ENCODE measurements at regions not wholly inside any gene's neighbourhood (a gene's known extent, or its start where the extent isn't known, plus 50 kb on each side); places are given as distances from the start of the nearest gene placed in this dataset.

GRCh38 chr5:124180875-124181461 lies 565.5 kb downstream of the ZNF608 start:
- Histone ChIP-seq H3K9ac (ENCODE audit: low read depth in 1 of 2, low read length in 2 of 2) (no peak overlapping the region), H3K4me3 (ENCODE audit: low read depth in 1 of 3, low read length in 3 of 3) (no peak overlapping the region), H3K27ac (ENCODE audit: low read depth in 1 of 2, low read length in 2 of 2) (no peak overlapping the region), H3K27me3 (ENCODE audit: control insufficient read depth in 4 of 4, insufficient read depth in 4 of 4, low read length in 3 of 4) (peaks cover 0 to 3% (median 0%) of the 10 kb centered on the region in 4 donors), H3K36me3 (ENCODE audit: control insufficient read depth in 4 of 4, insufficient read depth in 3 of 4, low read depth in 1 of 4, low read length in 3 of 4) (no peaks in the 10 kb centered on the region), H3K4me1 (ENCODE audit: control insufficient read depth in 4 of 4, insufficient read depth in 4 of 4, low read length in 3 of 4) (no peaks in the 10 kb centered on the region), H3K9me3 (ENCODE audit: control insufficient read depth in 4 of 4, low read length in 3 of 4) (no peaks in the 10 kb centered on the region)
- no peak for DNase-seq (ENCODE audit: low spot score)
- WGBS = 68% methylated on average over 2 of the region's 2 CpGs
- TF ChIP-seq, protein P1, sequence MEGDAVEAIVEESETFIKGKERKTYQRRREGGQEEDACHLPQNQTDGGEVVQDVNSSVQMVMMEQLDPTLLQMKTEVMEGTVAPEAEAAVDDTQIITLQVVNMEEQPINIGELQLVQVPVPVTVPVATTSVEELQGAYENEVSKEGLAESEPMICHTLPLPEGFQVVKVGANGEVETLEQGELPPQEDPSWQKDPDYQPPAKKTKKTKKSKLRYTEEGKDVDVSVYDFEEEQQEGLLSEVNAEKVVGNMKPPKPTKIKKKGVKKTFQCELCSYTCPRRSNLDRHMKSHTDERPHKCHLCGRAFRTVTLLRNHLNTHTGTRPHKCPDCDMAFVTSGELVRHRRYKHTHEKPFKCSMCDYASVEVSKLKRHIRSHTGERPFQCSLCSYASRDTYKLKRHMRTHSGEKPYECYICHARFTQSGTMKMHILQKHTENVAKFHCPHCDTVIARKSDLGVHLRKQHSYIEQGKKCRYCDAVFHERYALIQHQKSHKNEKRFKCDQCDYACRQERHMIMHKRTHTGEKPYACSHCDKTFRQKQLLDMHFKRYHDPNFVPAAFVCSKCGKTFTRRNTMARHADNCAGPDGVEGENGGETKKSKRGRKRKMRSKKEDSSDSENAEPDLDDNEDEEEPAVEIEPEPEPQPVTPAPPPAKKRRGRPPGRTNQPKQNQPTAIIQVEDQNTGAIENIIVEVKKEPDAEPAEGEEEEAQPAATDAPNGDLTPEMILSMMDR (IDR thresholded peaks at IDR 0.05; ENCODE audit: low read depth, low read length, missing input control) = no peak
- TF ChIP-seq MAX (IDR thresholded peaks at IDR 0.05) (no peak), FOXA2 (IDR thresholded peaks at IDR 0.05) (no peak), SP1 (IDR thresholded peaks at IDR 0.05) (no peak), HNF4G (IDR thresholded peaks at IDR 0.05) (no peak), JUND (IDR thresholded peaks at IDR 0.05) (no peak), NR2F2 (IDR thresholded peaks at IDR 0.05) (no peak), RXRA (IDR thresholded peaks at IDR 0.05) (no peak), RAD21 (IDR thresholded peaks at IDR 0.05) (no peak), TAF1 (conservative IDR thresholded peaks at IDR 0.05) (no peak), ZBTB33 (IDR thresholded peaks at IDR 0.05) (no peak), EGR1 (IDR thresholded peaks at IDR 0.05; ENCODE audit: low read depth in 2 of 2) (no peak), GABPA (IDR thresholded peaks at IDR 0.05 in 1 of 2, conservative IDR thresholded peaks at IDR 0.05 in 1 of 2) (no peak), YY1 (IDR thresholded peaks at IDR 0.05) (no peak), HNF4A (conservative IDR thresholded peaks at IDR 0.05) (no peak), FOXA1 (IDR thresholded peaks at IDR 0.05) (no peak)
- TF ChIP-seq, protein P2, sequence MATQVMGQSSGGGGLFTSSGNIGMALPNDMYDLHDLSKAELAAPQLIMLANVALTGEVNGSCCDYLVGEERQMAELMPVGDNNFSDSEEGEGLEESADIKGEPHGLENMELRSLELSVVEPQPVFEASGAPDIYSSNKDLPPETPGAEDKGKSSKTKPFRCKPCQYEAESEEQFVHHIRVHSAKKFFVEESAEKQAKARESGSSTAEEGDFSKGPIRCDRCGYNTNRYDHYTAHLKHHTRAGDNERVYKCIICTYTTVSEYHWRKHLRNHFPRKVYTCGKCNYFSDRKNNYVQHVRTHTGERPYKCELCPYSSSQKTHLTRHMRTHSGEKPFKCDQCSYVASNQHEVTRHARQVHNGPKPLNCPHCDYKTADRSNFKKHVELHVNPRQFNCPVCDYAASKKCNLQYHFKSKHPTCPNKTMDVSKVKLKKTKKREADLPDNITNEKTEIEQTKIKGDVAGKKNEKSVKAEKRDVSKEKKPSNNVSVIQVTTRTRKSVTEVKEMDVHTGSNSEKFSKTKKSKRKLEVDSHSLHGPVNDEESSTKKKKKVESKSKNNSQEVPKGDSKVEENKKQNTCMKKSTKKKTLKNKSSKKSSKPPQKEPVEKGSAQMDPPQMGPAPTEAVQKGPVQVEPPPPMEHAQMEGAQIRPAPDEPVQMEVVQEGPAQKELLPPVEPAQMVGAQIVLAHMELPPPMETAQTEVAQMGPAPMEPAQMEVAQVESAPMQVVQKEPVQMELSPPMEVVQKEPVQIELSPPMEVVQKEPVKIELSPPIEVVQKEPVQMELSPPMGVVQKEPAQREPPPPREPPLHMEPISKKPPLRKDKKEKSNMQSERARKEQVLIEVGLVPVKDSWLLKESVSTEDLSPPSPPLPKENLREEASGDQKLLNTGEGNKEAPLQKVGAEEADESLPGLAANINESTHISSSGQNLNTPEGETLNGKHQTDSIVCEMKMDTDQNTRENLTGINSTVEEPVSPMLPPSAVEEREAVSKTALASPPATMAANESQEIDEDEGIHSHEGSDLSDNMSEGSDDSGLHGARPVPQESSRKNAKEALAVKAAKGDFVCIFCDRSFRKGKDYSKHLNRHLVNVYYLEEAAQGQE (IDR thresholded peaks at IDR 0.05) = no peak
